AG04449 (cell line): ENCODE measurements at regions not wholly inside any gene's neighbourhood (a gene's known extent, or its start where the extent isn't known, plus 50 kb on each side); places are given as distances from the start of the nearest gene placed in this dataset.

Experiments used
- CTCF ChIA-PET: fragments of 350-600 bp; formaldehyde crosslinking; extraction: SDS; loops from one replicate; lab custom pipeline; 2021; ENCODE audit warnings: antibody characterized with exemption; lab: Yijun Ruan, JAX
- POLR2A ChIA-PET: fragments of 400-600, 350-600 bp; formaldehyde crosslinking; extraction: SDS; loops from one replicate; lab custom pipeline; 2020; ENCODE audit warnings: antibody characterized with exemption, inconsistent platforms; lab: Yijun Ruan, JAX
- DNase-seq: peaks from one replicate; pipeline ENCODE4 v3.0.0-alpha.2; 2010; ENCODE audit warnings: low read depth, low spot score
- H3K4me3 ChIP-seq: 2 replicates; pipeline ENCODE4 v1.5.1; 2011; ENCODE audit warnings: low read depth, mild to moderate bottlenecking, control low read depth, low read length
- TF ChIP-seq, protein P1 (sequence below): IDR thresholded peaks from one replicate; pipeline ENCODE4 v1.5.1; 2011; ENCODE audit warnings: mild to moderate bottlenecking, moderate library complexity, low read length, control low read depth, inconsistent platforms; ENCODE audit not compliant: insufficient read depth; ENCODE audit errors: missing control alignments

- TF ChIP-seq, protein P1, sequence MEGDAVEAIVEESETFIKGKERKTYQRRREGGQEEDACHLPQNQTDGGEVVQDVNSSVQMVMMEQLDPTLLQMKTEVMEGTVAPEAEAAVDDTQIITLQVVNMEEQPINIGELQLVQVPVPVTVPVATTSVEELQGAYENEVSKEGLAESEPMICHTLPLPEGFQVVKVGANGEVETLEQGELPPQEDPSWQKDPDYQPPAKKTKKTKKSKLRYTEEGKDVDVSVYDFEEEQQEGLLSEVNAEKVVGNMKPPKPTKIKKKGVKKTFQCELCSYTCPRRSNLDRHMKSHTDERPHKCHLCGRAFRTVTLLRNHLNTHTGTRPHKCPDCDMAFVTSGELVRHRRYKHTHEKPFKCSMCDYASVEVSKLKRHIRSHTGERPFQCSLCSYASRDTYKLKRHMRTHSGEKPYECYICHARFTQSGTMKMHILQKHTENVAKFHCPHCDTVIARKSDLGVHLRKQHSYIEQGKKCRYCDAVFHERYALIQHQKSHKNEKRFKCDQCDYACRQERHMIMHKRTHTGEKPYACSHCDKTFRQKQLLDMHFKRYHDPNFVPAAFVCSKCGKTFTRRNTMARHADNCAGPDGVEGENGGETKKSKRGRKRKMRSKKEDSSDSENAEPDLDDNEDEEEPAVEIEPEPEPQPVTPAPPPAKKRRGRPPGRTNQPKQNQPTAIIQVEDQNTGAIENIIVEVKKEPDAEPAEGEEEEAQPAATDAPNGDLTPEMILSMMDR, result no peak
- no peak for DNase-seq
- CTCF ChIA-PET, result no interaction called here
- no peak overlapping the region for H3K4me3 ChIP-seq
- POLR2A ChIA-PET, result no interaction called here
These were observed 474.6 kb downstream of the PRKD1 start for GRCh38 chr14:29453045-29453444.

GRCh38 chr14:29454026-29454693 is 473.5 kb downstream of the PRKD1 start:
- ChIA-PET CTCF (no interaction called here), POLR2A (no interaction called here)
- DNase-seq, result no peak
- TF ChIP-seq, protein P1, result no peak
- H3K4me3 ChIP-seq, result no peak overlapping the region

DNA sequence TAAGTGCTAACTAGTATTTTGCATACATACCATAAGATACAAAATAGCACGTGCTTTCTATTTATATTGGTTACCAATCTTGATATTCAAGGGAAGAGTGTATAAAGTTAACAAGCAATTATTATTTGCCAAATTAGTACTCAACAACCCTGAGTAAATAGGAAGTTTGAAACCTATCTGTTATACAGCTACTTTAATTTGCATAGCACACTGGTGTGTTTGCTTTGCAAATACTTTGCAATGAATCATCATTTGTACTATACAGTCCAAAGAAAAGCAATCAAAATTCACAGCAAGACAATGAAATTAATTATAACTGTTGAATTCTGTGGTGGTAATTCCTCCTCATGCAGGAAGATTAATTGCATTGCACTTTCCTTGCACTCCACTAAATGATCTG is 469.1 kb downstream of the PRKD1 start:
- TF ChIP-seq, protein P1, result no peak
- no peak overlapping the region for H3K4me3 ChIP-seq
- DNase-seq, result no peak
- ChIA-PET CTCF (no interaction called here), POLR2A (no interaction called here)

GRCh38 chr14:29459531-29459930 is 468.1 kb downstream of the PRKD1 start:
- TF ChIP-seq, protein P1, result no peak
- POLR2A ChIA-PET, result no interaction called here
- DNase-seq, result no peak
- CTCF ChIA-PET, result no interaction called here
- no peak overlapping the region for H3K4me3 ChIP-seq

DNA sequence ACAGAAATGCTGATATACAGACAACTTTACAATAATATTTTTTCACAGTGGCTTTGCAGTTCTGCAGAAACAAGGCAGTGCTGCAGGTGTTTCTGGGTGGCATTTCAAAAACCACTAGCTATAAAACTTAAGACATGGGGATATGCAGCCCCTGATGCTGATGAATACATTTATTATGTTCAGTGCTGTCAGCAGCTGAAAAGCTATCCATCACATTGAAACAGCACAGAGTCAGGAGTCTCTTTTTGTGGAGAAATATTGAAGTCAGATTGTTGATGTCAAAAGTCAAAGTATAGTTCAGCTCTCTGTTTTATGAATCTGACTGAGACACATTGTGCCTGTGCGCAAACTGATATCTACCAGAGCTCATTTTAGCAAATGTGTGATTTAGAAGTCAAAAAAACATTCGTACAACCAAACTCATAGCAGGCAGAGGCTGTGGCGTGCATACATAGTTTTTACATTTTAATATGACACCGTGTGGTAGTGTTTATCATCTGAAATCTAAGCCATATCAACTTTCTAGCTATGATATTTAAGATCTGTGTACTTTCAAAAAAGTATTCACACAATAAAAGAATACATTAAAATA is 467.6 kb downstream of the PRKD1 start:
- CTCF ChIA-PET, result no interaction called here
- POLR2A ChIA-PET, result no interaction called here

DNA sequence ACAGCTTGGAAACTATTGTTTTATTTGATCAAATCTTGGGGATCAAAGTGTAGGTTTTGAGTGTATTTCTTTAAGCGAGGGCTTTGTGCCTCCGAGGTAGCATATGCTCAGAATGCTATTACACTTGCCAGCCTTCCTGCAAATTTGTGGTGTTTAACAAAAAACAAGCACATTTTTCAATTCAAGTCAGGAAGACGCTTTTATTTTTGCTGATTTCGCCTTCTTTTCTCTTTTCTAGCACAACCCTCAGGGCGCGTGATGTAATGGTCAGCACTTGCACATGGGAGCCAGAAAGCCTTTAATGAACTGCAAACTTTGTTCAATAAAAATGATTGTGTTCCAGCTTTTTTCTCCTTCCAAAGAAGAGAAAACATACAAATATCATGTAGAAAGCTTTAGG is 466.5 kb downstream of the PRKD1 start:
- no peak for DNase-seq
- TF ChIP-seq, protein P1, result no peak
- POLR2A ChIA-PET, result no interaction called here
- CTCF ChIA-PET, result no interaction called here
- H3K4me3 ChIP-seq, result no peak overlapping the region

More for the DNA sequence above, 467.6 kb downstream of the PRKD1 start:
- TF ChIP-seq, protein P1, result no peak
- H3K4me3 ChIP-seq, result no peak overlapping the region
- no peak for DNase-seq
